GM21381 (cell line): ENCODE measurements at regions not wholly inside any gene's neighbourhood (a gene's known extent, or its start where the extent isn't known, plus 50 kb on each side); places are given as distances from the start of the nearest gene placed in this dataset.

Experiments used
- ATAC-seq: cut with Tn5 transposase; IDR thresholded peaks from one replicate; pipeline ENCODE4 v1.9.1; 2021; ENCODE audit warnings: mild to moderate bottlenecking, moderate library complexity; ENCODE audit not compliant: unreplicated experiment

DNA sequence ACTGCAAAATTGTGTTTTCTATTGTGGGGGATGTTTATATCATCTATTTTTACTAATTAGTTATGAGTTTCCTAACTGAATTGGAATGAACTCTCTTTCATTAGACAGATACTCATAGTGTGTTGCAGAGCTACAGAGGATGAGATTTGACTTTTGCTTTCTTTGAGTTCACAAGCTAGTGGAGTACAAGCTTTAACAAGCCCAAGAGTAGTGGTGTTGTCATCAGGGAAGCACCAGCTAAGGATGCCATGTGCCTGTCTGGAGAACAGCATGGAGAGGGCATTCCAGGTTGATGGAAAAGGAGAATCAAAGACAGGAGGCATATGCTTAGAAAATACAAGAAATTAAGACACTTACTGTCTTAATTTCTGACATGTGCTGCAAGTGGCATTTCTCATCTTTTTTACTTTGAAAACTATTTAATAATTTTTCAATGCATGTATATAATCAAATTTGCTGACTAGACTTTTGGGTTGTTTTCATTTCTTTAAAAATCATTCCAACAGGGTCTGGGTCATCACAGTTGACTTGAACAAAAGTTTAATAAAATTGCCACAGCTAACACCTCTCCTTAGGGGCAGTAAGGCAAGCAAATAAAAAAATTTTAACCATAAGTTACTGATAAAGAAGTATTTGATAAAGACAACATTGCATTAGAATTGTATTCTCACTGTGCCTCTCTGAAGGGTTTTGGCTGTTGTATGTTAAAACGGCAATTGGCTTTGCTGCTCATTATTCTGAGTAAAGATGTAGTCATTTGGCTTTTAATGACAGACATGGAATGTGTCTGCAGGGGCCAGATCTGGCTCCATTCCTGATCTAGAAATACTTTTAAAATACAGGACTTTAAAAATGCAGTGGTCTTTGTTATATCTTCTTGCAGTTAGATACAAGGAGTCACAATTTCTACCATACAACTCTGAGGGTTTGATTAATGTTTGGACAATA lies 323.7 kb upstream of the CDH11 start:
- ATAC-seq, result no peak

GRCh38 chr16:65441501-65441900 lies 319.6 kb upstream of the CDH11 start:
- ATAC-seq, result no peak

- ATAC-seq, result no peak
Measured at GRCh38 chr16:65429504-65430181, 307.8 kb upstream of the CDH11 start.

DNA sequence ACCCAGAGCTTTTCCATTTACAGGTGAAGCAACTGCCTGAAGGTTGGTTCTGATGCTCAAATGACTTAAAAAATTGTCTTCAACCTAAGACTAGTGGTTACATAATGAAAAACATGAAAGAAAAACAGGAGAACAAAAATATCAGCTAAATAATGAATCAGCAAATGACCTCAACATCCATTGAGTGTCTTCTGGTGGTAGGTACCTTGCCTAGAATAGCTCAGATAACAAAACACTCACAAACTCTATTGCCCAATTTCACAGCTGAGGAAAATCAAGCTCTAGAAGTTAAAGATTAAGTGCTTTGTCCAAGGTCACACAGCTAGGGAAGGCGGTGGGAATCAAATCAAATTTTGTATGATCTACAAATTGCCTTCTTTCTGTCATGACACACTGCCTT lies 304.6 kb upstream of the CDH11 start:
- no peak for ATAC-seq

GRCh38 chr16:65422934-65423333 lies 301.1 kb upstream of the CDH11 start:
- ATAC-seq, result no peak

DNA sequence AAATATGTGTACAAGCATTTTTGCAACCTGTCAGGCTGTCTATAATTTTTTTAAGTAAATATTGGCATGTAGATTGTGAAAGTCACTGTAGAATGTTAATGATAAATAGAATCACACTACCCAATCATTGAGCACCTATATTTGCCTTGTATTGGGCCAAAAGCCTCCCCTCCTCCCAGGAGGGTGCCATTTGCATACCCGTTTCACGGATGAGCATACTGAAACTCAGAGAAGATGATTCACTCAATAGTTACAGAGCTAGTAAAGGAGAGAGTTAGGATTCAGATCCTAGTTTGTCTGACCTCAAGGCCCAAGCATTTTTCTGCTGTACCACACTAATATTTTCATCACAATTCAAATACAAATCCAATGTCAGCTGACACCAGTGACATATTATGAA lies 299.7 kb upstream of the CDH11 start:
- ATAC-seq, result no peak

DNA sequence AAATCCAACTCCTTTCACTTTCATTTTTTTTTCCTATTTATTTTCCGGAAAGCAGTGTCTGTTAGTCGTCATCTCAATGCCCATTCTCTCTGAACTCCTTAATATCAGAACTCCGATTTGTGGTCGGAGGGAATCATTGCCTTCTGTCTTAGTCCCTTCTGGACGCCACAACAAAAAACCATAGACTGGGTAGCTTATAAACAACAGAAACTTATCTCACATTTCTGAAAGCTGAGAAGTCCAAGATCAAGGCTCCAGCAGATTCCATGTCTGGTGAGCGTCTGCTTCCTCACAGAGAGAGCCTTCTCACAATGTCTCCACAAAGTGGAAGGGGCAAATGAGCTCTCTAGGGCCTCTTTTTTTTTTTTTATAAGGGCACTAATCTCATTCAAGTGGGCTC lies 296.6 kb upstream of the CDH11 start:
- ATAC-seq, result no peak

GRCh38 chr16:65415460-65415859 lies 293.6 kb upstream of the CDH11 start:
- no peak for ATAC-seq

DNA sequence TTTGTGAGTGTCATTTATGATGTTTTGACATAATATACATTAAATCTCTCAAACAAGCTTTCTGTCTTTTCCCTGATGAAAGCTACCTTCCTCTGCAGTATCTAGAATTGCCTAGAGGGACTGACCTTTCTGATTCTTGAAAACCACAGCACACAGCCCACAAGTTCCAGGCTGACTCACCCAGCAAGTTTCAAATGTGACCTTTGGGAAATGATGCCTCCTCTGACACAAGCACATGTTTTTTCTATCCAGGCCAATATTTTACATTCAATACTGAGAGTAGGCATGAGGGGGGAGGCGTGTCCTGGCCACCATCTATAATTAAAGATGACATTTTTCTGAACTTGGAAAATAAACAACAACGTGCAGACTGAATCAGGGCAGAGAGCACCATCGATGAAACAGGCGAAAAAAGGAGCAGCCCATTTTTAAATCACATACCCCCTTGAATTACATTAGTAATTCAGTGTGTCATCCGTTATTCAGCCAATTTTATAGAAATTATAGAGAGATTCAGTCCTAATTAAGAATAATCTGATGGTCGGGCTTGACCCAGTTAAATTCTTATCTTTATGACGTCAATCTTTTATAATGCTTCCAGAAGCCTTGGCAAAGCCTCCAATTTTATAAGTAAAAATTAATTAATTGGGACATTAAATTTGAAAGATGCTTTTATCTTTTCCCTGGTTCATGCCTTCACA lies 292.6 kb upstream of the CDH11 start:
- ATAC-seq, result no peak

DNA sequence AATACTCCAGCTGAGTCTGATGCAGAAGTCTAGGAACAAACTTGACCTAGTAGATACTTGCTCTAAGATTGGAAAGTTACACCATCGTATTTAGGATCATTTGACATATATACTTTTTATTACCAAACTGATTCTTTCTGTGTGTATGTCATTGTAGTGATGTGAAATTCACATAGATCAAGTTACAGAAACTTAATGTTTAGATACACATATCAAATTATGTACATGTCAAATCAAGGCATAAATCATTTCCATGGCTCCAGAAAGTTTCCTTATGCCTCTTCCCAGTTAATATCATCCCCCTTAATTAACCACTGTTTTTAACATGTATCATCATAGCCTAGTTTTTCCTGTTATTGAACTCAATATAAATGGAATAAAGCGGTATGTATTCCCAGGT lies 292.0 kb upstream of the CDH11 start:
- ATAC-seq, result no peak

- ATAC-seq, result no peak
Measured at GRCh38 chr16:65410801-65411200, 288.9 kb upstream of the CDH11 start.

DNA sequence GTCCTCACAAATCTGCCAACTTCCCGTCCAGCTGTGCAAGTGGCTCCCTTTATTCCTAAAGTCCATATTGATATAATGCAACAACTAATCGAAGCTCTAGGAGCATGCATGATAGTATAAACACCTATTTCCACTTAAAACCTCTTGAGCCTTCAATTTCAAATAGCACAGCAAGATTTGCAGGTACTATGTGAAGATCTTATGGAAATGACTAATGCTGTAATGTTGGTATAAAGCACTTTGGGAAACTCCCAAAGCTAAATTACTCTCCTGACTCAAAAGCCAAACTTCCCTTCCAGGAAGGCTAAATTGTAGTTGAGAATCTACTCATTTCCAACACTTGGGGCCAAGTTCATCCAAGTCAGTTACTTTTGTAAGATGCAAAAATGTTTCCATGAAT lies 287.6 kb upstream of the CDH11 start:
- ATAC-seq, result no peak

DNA sequence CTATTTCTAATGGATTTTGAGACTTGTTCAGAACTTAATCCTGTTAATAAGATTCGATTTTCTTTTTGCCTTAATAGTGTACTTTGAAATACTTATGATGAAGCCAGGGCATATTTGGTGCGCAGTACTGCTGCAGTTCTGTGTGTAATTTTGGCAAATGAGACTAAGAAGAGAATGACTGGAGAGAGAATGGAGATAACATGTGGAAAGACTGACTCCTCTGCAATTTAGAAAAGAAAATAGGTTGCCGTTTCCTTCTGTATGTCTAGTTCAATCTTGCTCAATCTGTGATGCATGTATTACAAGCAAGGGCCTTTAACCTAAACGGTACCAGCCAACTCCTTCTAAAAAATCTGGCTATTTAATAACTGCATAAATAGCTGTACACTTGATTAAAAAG lies 285.1 kb upstream of the CDH11 start:
- ATAC-seq, result no peak

DNA sequence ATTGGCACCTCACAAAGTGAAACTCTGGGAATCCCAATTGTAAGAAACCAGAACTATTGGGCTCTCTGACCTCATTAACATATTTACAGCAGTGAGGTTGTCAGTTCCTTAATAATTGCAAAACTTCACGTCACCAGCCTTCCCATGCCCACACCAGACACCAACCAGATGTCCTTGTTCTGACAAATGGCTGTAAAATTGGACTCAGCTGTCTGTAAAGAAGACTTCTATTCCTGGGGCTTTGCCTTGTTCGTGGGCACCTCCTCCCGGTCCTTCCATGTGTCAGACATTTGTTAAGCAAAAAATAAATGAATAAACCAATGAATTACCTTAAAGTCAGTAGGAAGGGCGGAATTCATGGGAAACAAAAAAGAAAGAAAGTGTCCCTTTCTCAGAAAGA lies 284.3 kb upstream of the CDH11 start:
- ATAC-seq, result no peak

- ATAC-seq, result no peak
Measured at GRCh38 chr16:65394281-65394680, 272.4 kb upstream of the CDH11 start.

GRCh38 chr16:65392806-65393565 lies 271.1 kb upstream of the CDH11 start:
- ATAC-seq, result no peak

- no peak for ATAC-seq
Measured at GRCh38 chr16:65388592-65388991, 266.7 kb upstream of the CDH11 start.

DNA sequence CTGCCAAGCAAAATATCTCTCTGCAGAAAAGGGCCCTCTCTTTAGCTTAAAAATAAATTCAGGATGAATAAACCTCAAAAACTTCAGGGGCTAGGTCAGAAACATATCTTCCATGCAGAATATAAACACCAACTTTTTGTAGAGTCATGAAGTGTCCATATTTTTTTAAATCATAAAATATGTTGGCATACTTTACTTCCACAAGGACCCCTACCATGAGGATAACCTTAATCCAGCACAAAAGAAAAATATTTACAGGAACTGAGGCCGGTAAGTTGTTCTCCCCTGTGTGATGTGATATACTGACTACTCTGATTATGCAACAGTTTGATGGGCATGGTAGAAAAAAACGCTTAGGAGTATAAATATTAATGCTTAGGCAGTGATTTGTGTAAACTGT lies 264.8 kb upstream of the CDH11 start:
- ATAC-seq, result no peak

DNA sequence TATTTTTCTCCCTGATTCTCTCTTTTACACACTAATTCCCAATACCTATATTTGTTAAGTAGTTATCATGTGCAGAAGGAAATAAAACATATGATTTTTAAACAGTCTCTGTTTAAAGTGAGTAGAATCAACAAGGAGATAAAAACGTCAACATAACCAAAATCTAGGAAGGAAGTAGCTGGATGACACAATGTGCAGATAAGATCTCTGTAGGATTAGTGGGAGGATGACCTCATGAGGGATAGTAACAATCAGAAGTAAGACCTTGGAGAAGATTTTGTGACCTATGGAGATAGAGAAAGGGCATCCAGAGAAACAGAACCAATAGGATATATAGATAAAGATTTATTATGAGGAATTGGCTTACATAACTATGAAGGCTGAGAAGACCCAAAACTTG lies 262.6 kb upstream of the CDH11 start:
- no peak for ATAC-seq

- no peak for ATAC-seq
Measured at GRCh38 chr16:65377195-65377594, 255.3 kb upstream of the CDH11 start.

DNA sequence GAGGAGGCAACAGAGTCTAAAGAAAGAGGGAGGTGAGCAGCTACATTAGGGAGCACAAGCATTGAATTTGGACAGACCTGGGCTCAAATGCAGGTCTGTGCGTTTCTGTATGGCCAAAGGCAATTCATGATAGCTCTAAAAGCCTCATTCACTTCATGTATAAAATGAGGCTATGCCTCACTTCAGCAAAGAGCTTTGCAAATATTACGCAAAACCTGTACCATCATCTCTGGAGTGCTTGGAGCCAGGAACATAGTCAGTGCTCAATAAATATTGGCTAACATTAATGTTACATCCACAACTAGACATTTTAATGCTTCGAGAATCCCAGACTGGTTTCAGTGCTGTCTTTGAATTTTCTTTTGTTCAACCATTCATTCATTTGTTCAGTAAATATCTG lies 254.7 kb upstream of the CDH11 start:
- no peak for ATAC-seq
